ENCODE measurements at regions not wholly inside any gene's neighbourhood (a gene's known extent, or its start where the extent isn't known, plus 50 kb on each side); places are given as distances from the start of the nearest gene placed in this dataset.

DNA sequence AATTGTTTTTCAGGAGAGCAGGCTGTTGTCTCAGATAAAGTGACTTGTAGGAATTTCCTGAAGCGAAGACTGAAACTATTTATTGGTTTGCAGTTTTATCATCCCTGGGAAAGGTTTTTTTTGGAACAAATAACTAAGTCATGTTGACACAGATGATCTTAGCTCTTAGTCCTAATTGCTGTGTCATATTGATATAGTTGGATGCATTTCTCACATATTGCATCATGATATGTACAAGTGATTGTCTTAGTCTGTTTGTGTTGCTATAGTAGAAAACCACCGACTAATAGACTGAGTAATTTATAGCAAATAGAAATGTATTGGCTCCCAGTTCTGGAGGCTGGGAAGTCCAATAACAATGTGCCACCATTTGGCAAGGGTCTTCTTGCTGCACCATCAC, 397.5 kb upstream of the PPP1R2C start:
- no peak for TF ChIP-seq ZNF629 (tag by site-specific recombination; IDR thresholded peaks at IDR 0.05)
- no peak for TF ChIP-seq ZNF777 (tag by site-specific recombination; IDR thresholded peaks at IDR 0.05; ENCODE audit: borderline replicate concordance)
- TF ChIP-seq, protein P1, sequence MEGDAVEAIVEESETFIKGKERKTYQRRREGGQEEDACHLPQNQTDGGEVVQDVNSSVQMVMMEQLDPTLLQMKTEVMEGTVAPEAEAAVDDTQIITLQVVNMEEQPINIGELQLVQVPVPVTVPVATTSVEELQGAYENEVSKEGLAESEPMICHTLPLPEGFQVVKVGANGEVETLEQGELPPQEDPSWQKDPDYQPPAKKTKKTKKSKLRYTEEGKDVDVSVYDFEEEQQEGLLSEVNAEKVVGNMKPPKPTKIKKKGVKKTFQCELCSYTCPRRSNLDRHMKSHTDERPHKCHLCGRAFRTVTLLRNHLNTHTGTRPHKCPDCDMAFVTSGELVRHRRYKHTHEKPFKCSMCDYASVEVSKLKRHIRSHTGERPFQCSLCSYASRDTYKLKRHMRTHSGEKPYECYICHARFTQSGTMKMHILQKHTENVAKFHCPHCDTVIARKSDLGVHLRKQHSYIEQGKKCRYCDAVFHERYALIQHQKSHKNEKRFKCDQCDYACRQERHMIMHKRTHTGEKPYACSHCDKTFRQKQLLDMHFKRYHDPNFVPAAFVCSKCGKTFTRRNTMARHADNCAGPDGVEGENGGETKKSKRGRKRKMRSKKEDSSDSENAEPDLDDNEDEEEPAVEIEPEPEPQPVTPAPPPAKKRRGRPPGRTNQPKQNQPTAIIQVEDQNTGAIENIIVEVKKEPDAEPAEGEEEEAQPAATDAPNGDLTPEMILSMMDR (tag by site-specific recombination; IDR thresholded peaks at IDR 0.05) = no peak
- TF ChIP-seq ZNF16 (tag by site-specific recombination; IDR thresholded peaks at IDR 0.05; ENCODE audit: low read depth) = no peak
- TF ChIP-seq ZNF530 (tag by site-specific recombination; IDR thresholded peaks at IDR 0.05; ENCODE audit: low read depth) = no peak
- no peak for TF ChIP-seq ZNF501 (tag by site-specific recombination; IDR thresholded peaks at IDR 0.05)
- TF ChIP-seq ZNF184 (tag by site-specific recombination; IDR thresholded peaks at IDR 0.05) = no peak
- no peak for TF ChIP-seq ZNF274 (IDR thresholded peaks at IDR 0.05; ENCODE audit: low read length)
- no peak for TF ChIP-seq ZNF274 (tag by site-specific recombination; IDR thresholded peaks at IDR 0.05; ENCODE audit: borderline replicate concordance)
- no peak for TF ChIP-seq ZBTB21 (tag by site-specific recombination; IDR thresholded peaks at IDR 0.05)
